ENCODE measurements at regions not wholly inside any gene's neighbourhood (a gene's known extent, or its start where the extent isn't known, plus 50 kb on each side); places are given as distances from the start of the nearest gene placed in this dataset.
A peak's percentile ranks its signal among the peaks of the same experiment; 100 is the strongest.
"Not testable (repeated sequence)": the region's sequence is repeated elsewhere in the genome, so short reads cannot be mapped to it uniquely, and the experiment has no call there.

GRCh38 chr10:28991333-28992270, 297.3 kb upstream of the LYZL1 start:
- H3K9me3 ChIP-seq, result no peaks in the 10 kb centered on the region
- no peaks in the 10 kb centered on the region for H3K36me3 ChIP-seq
- H3K4me1 ChIP-seq, result peaks cover 0 to 6% (median 0%) of the 10 kb centered on the region in 4 donors
- DNase-seq, result peak; percentile 42 to 64
- TF ChIP-seq EP300 (IDR thresholded peaks at IDR 0.05) (no peak), CTCF (IDR thresholded peaks at IDR 0.05) (peak in 5 of 7 experiments; percentile 41 to 85 (median 58))
- intact Hi-C loops (cut with DNase I; ENCODE audit: low total_unique reads), result loop anchor here (5.0 kb wide), 2 partner anchors 314 to 329 kb away; partner anchors contain the start of gene BAMBI
- no peaks in the 10 kb centered on the region for H3K27me3 ChIP-seq
- no peak overlapping the region for H3K27ac ChIP-seq
- WGBS, 5 donors, result 51 to 71% (median 65%) methylated on average over 7 of the region's 7 CpGs
- H3K4me3 ChIP-seq, result no peak overlapping the region

- 76 to 91% (median 86%) methylated on average over 8 of the region's 8 CpGs for WGBS, 5 donors
- Histone ChIP-seq H3K4me1 (peaks cover 0 to 6% (median 0%) of the 10 kb centered on the region in 4 donors), H3K9me3 (no peaks in the 10 kb centered on the region), H3K4me3 (no peak overlapping the region), H3K36me3 (no peaks in the 10 kb centered on the region), H3K27me3 (no peaks in the 10 kb centered on the region), H3K27ac (no peak overlapping the region)
- no peak for TF ChIP-seq CTCF (IDR thresholded peaks at IDR 0.05)
- no peak for TF ChIP-seq POLR2A (IDR thresholded peaks at IDR 0.05)
- TF ChIP-seq EP300 (IDR thresholded peaks at IDR 0.05), result no peak
- TF ChIP-seq POLR2AphosphoS5 (IDR thresholded peaks at IDR 0.05), result no peak
- intact Hi-C loops (cut with DNase I; ENCODE audit: low total_unique reads), result loop anchor here (5.0 kb wide), 2 partner anchors 316 to 331 kb away; partner anchors contain the start of gene BAMBI
- DNase-seq, result no peak
Observed at GRCh38 chr10:28993056-28993455, 295.8 kb upstream of the LYZL1 start.

- Histone ChIP-seq H3K27me3 (no peaks in the 10 kb centered on the region), H3K4me3 (no peak overlapping the region), H3K4me1 (peaks cover 0 to 6% (median 0%) of the 10 kb centered on the region in 4 donors), H3K9me3 (no peaks in the 10 kb centered on the region), H3K36me3 (no peaks in the 10 kb centered on the region), H3K27ac (no peak overlapping the region)
- WGBS, 5 donors, result 80 to 87% (median 86%) methylated on average over 1 of the region's 1 CpG
- intact Hi-C loops (cut with DNase I; ENCODE audit: low total_unique reads), result loop anchor here (5.0 kb wide), 2 partner anchors 317 to 332 kb away; partner anchors contain the start of gene BAMBI
- no peak for TF ChIP-seq POLR2AphosphoS5 (IDR thresholded peaks at IDR 0.05)
- DNase-seq, result no peak
Observed at GRCh38 chr10:28993861-28994260, 295.0 kb upstream of the LYZL1 start.

- not testable (repeated sequence) for H3K27ac ChIP-seq, H3K4me3 ChIP-seq, H3K4me1 ChIP-seq, H3K9me3 ChIP-seq, H3K36me3 ChIP-seq, H3K27me3 ChIP-seq, DNase-seq
- 92 to 95% (median 94%) methylated on average over 5 of the region's 5 CpGs for WGBS, 5 donors
- intact Hi-C loops (cut with DNase I; ENCODE audit: low total_unique reads), result loop anchor here (5.0 kb wide), 2 partner anchors 318 to 333 kb away; partner anchors contain the start of gene BAMBI
Observed at GRCh38 chr10:28994802-28995201, 294.1 kb upstream of the LYZL1 start.

GRCh38 chr10:28995497-28995896, 293.4 kb upstream of the LYZL1 start:
- Histone ChIP-seq H3K4me1 (peaks cover 0 to 6% (median 0%) of the 10 kb centered on the region in 4 donors), H3K27me3 (no peaks in the 10 kb centered on the region), H3K9me3 (no peaks in the 10 kb centered on the region), H3K36me3 (no peaks in the 10 kb centered on the region), H3K4me3 (no peak overlapping the region), H3K27ac (no peak overlapping the region)
- no peak for DNase-seq
- intact Hi-C loops (cut with DNase I; ENCODE audit: low total_unique reads), result no loop called here
- WGBS, 5 donors, result 93 to 97% (median 95%) methylated on average over 4 of the region's 4 CpGs
- TF ChIP-seq CTCF (IDR thresholded peaks at IDR 0.05) (no peak), POLR2AphosphoS5 (IDR thresholded peaks at IDR 0.05) (no peak), POLR2A (IDR thresholded peaks at IDR 0.05) (no peak), EP300 (IDR thresholded peaks at IDR 0.05) (no peak)

Data from stomach (tissue), 8 donors.